PFSK-1 (cell line): ENCODE measurements at regions not wholly inside any gene's neighbourhood (a gene's known extent, or its start where the extent isn't known, plus 50 kb on each side); places are given as distances from the start of the nearest gene placed in this dataset.

ENCODE experiments used
- FOXP2 ChIP-seq: optimal IDR thresholded peaks from 2 replicates; pipeline ENCODE3; 2011; ENCODE audit warnings: borderline replicate concordance, control low read depth, inconsistent platforms; ENCODE audit not compliant: insufficient read depth; ENCODE audit errors: extremely low read length, extremely low read depth
- POLR2AphosphoS5 ChIP-seq: IDR thresholded peaks from 2 replicates; pipeline ENCODE4 v1.6.1; 2012; ENCODE audit warnings: low read depth, mild to moderate bottlenecking, control low read depth, low read length, moderate library complexity
- REST ChIP-seq, 2 experiments: IDR thresholded peaks; 2 replicates each; pipeline versions ENCODE4 v1.6.1 to v1.8.0; 2011 to 2012; ENCODE audit warnings: low read depth in 2 of 2, low read length in 2 of 2, control low read depth in 1 of 2, inconsistent platforms in 1 of 2, mild to moderate bottlenecking in 1 of 2, moderate library complexity in 1 of 2; ENCODE audit not compliant: insufficient read depth in 1 of 2
- SIN3A ChIP-seq: IDR thresholded peaks from 2 replicates; pipeline ENCODE4 v1.6.1; 2012; ENCODE audit warnings: mild to moderate bottlenecking, low read length, moderate library complexity, borderline replicate concordance; ENCODE audit not compliant: insufficient read depth
- TAF1 ChIP-seq: IDR thresholded peaks from 2 replicates; pipeline ENCODE4 v1.6.1; 2012; ENCODE audit warnings: low read length, control low read depth, borderline replicate concordance; ENCODE audit not compliant: insufficient read depth

- no peak for TF ChIP-seq FOXP2
- TF ChIP-seq REST (IDR thresholded peaks at IDR 0.05; ENCODE audit: insufficient read depth in 1 of 2, low read depth in 2 of 2, low read length in 2 of 2) = no peak
- TF ChIP-seq TAF1 = no peak
- TF ChIP-seq SIN3A = no peak
- no peak for TF ChIP-seq POLR2AphosphoS5
Observed at GRCh38 chr13:82625717-82626116, 1256.6 kb downstream of the SLITRK1 start.

GRCh38 chr13:82615043-82615442 lies 1267.2 kb downstream of the SLITRK1 start:
- TF ChIP-seq TAF1 (no peak), REST (IDR thresholded peaks at IDR 0.05; ENCODE audit: insufficient read depth in 1 of 2, low read depth in 2 of 2, low read length in 2 of 2) (no peak), POLR2AphosphoS5 (no peak), FOXP2 (no peak), SIN3A (no peak)

- no peak for TF ChIP-seq POLR2AphosphoS5
- TF ChIP-seq TAF1 = no peak
- no peak for TF ChIP-seq FOXP2
- no peak for TF ChIP-seq REST (IDR thresholded peaks at IDR 0.05; ENCODE audit: insufficient read depth in 1 of 2, low read depth in 2 of 2, low read length in 2 of 2)
- no peak for TF ChIP-seq SIN3A
Observed at GRCh38 chr13:82614086-82614485, 1268.2 kb downstream of the SLITRK1 start.

- TF ChIP-seq SIN3A (no peak), FOXP2 (no peak), TAF1 (no peak)
Observed at GRCh38 chr13:82606008-82606407, 1276.3 kb downstream of the SLITRK1 start.

GRCh38 chr13:82597747-82598146 lies 1284.5 kb downstream of the SLITRK1 start:
- TF ChIP-seq FOXP2 (no peak), TAF1 (no peak), SIN3A (no peak), REST (IDR thresholded peaks at IDR 0.05; ENCODE audit: insufficient read depth in 1 of 2, low read depth in 2 of 2, low read length in 2 of 2) (no peak), POLR2AphosphoS5 (no peak)
